ENCODE measurements at regions not wholly inside any gene's neighbourhood (a gene's known extent, or its start where the extent isn't known, plus 50 kb on each side); places are given as distances from the start of the nearest gene placed in this dataset.
A peak's percentile ranks its signal among the peaks of the same experiment; 100 is the strongest.

DNA sequence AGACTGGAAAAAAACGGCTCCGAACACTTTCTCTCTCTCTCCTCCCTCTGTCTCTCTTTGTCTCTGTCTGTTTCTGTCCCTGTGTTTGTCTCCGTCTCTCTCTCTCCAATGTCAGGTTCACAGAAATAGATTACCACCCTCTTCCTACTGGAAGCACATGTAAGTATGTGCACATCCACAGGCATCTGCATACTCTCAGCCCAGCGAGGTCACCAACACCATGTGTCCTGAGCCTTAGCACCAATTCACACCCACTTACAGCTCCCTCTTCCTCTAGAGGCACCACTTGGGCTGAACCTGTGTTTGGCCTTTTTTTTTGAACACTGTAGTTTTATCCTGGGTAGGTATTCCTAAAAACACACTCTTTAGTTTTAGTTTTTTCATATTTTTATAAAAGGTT, 130.5 kb downstream of the ETS2 start:
- Histone ChIP-seq H3K9me3 (no peaks in the 10 kb centered on the region), H3K4me1 (peaks cover 0 to 8% (median 3%) of the 10 kb centered on the region in 4 donors), H3K27ac (no peak overlapping the region), H3K4me3 (no peak overlapping the region), H3K36me3 (no peaks in the 10 kb centered on the region), H3K27me3 (no peaks in the 10 kb centered on the region)
- TF ChIP-seq POLR2A (IDR thresholded peaks at IDR 0.05), result no peak
- ATAC-seq (ENCODE audit: low FRiP score in 2 of 2), result no peak
- DNase-seq, result no peak
- WGBS, 2 donors, result 63 to 89% methylated on average over 4 of the region's 4 CpGs

DNA sequence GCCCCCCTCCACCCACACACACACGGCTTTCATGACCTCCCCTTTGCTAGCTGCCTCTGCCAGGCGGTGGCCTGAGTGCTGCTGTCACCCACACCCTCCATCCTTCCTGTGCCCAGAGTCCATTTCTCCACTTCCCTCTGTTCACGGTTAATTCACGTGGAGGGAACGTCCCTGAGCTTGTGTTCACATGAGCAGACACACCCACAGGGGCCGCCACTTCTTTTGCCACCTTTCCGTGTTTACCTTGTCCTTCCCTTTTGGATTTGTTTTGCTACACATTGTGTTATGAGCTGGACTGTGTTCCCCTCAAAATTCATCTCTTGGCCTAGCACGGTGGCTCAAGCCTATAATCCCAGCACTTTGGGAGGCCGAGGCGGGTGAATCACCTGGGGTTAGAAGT, 128.0 kb downstream of the ETS2 start:
- peaks cover 11 to 20% (median 14%) of the 10 kb centered on the region in 4 donors for H3K4me1 ChIP-seq
- no peaks in the 10 kb centered on the region for H3K9me3 ChIP-seq
- H3K27me3 ChIP-seq, result no peaks in the 10 kb centered on the region
- DNase-seq (no peak), ATAC-seq (ENCODE audit: low FRiP score in 2 of 2) (no peak)
- 69 to 83% methylated on average over 10 of the region's 10 CpGs for WGBS, 2 donors
- H3K36me3 ChIP-seq, result no peaks in the 10 kb centered on the region
- TF ChIP-seq POLR2AphosphoS5 (IDR thresholded peaks at IDR 0.05) (no peak), EP300 (IDR thresholded peaks at IDR 0.05) (no peak)
- TF ChIP-seq, protein P1, sequence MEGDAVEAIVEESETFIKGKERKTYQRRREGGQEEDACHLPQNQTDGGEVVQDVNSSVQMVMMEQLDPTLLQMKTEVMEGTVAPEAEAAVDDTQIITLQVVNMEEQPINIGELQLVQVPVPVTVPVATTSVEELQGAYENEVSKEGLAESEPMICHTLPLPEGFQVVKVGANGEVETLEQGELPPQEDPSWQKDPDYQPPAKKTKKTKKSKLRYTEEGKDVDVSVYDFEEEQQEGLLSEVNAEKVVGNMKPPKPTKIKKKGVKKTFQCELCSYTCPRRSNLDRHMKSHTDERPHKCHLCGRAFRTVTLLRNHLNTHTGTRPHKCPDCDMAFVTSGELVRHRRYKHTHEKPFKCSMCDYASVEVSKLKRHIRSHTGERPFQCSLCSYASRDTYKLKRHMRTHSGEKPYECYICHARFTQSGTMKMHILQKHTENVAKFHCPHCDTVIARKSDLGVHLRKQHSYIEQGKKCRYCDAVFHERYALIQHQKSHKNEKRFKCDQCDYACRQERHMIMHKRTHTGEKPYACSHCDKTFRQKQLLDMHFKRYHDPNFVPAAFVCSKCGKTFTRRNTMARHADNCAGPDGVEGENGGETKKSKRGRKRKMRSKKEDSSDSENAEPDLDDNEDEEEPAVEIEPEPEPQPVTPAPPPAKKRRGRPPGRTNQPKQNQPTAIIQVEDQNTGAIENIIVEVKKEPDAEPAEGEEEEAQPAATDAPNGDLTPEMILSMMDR (IDR thresholded peaks at IDR 0.05), result no peak
- H3K4me3 ChIP-seq, result no peak overlapping the region
- H3K27ac ChIP-seq, result no peak overlapping the region

DNA sequence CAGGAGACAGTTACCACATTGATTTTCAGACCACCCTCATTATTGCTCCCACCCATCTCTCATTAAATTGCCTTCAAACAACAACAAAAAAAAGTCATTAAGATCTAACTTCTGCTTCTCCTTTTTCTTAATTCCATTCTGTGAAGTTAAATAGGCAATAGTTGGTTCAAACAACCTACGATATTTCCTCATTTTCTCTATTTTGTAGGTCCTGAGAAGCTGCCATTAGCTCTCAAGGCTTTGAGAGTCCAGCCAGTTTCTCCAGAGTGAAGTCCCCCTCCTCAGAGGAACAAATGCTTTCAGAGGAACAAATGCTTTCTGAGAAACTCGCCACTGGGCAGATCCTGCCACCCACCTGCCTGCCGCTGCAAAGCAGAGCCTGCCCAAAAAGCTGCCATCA, 125.6 kb downstream of the ETS2 start:
- 73 to 87% methylated on average over 3 of the region's 3 CpGs for WGBS, 2 donors
- Histone ChIP-seq H3K27me3 (no peaks in the 10 kb centered on the region), H3K27ac (peak overlapping the region; percentile 55 to 81 (median 80)), H3K36me3 (no peaks in the 10 kb centered on the region), H3K4me3 (no peak overlapping the region), H3K9me3 (no peaks in the 10 kb centered on the region), H3K4me1 (peaks cover 13 to 24% (median 22%) of the 10 kb centered on the region in 4 donors)
- DNase-seq, result no peak
- ATAC-seq (ENCODE audit: low FRiP score in 2 of 2), result no peak
- TF ChIP-seq, protein P1 (IDR thresholded peaks at IDR 0.05), result no peak
- TF ChIP-seq EP300 (IDR thresholded peaks at IDR 0.05), result no peak
- TF ChIP-seq POLR2A (IDR thresholded peaks at IDR 0.05), result no peak
- no peak for TF ChIP-seq POLR2AphosphoS5 (IDR thresholded peaks at IDR 0.05)

DNA sequence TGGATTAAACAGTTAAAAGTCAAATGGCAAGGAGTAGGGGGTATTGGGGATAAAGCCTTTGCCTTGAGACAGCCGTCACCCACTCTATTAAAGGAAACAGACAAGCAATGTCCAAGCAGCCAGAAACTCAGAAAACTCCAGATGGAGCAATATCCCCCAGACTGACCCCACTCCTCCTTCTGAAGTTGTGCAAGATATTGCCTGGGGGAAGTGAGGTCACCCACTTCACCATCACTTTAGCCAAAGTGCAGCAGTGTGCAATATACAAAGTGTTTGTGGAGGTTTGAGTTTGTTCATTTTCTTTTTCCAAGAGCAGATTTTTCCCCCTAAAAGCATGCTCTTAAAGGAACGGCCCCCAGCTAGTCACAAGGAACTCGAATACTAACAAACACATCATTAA, 125.1 kb downstream of the ETS2 start:
- ATAC-seq (ENCODE audit: low FRiP score in 2 of 2), result peak; percentile 75 to 87
- Histone ChIP-seq H3K27ac (peak overlapping the region; percentile 55 to 81 (median 80)), H3K4me1 (peaks cover 16 to 27% (median 25%) of the 10 kb centered on the region in 4 donors)

DNA sequence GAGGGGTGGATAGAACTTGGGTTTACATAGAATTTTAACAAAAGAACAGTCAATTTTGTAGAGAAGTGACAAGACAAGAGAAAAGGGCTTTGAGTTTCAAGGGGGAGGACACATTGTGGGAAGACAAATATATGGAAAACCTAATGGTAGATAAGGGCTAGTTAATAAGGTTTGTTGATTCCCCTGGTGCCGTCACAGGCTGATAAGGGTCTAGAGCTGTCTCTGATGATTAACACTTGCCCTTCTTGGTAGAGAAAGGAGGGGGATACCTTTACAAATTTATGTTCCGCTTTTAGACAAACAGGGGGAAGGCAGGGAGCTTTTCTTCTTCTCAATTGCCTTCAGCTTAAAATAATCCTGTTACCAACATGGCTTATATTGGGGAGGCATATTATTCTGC, 124.3 kb downstream of the ETS2 start:
- ATAC-seq (ENCODE audit: low FRiP score in 2 of 2), result no peak
- DNase-seq, result no peak
- H3K27ac ChIP-seq, result peak overlapping the region; percentile 55 to 81 (median 80)
- peaks cover 24 to 35% (median 31%) of the 10 kb centered on the region in 4 donors for H3K4me1 ChIP-seq
- no peak overlapping the region for H3K4me3 ChIP-seq
- TF ChIP-seq EP300 (IDR thresholded peaks at IDR 0.05) (no peak), POLR2AphosphoS5 (IDR thresholded peaks at IDR 0.05) (no peak), POLR2A (IDR thresholded peaks at IDR 0.05) (no peak)
- TF ChIP-seq, protein P1 (IDR thresholded peaks at IDR 0.05), result no peak
- no peaks in the 10 kb centered on the region for H3K9me3 ChIP-seq
- no peaks in the 10 kb centered on the region for H3K36me3 ChIP-seq
- H3K27me3 ChIP-seq, result no peaks in the 10 kb centered on the region
- 76 to 83% methylated on average over 2 of the region's 2 CpGs for WGBS, 2 donors

More for the DNA sequence above, 125.1 kb downstream of the ETS2 start:
- Histone ChIP-seq H3K27me3 (no peaks in the 10 kb centered on the region), H3K9me3 (no peaks in the 10 kb centered on the region), H3K36me3 (no peaks in the 10 kb centered on the region), H3K4me3 (no peak overlapping the region)
- peak in 1 of 2 donors; percentile 77 for DNase-seq
- 17 to 28% methylated on average over 3 of the region's 3 CpGs for WGBS, 2 donors
- TF ChIP-seq POLR2AphosphoS5 (IDR thresholded peaks at IDR 0.05) (peak; percentile 75 to 96), EP300 (IDR thresholded peaks at IDR 0.05) (peak in 2 of 4 donors; percentile 72 to 94), POLR2A (IDR thresholded peaks at IDR 0.05) (peak in 1 of 4 donors; percentile 30)
- TF ChIP-seq, protein P1 (IDR thresholded peaks at IDR 0.05), result no peak

Data from upper lobe of left lung (tissue), 6 donors.